Lung (tissue), 11 donors: ENCODE measurements at regions not wholly inside any gene's neighbourhood (a gene's known extent, or its start where the extent isn't known, plus 50 kb on each side); places are given as distances from the start of the nearest gene placed in this dataset.
A peak's percentile ranks its signal among the peaks of the same experiment; 100 is the strongest.

Source experiments
- ATAC-seq: fragments of 200-7000 bp; cut with Tn5 transposase; one replicate; pipeline ENCODE4 v1.9.1; 2020; ENCODE audit warnings: moderate number of reproducible peaks; ENCODE audit not compliant: insufficient read depth, low FRiP score
- DNase-seq, 3 donors: peaks; one replicate each; pipeline ENCODE4 v3.0.0-alpha.2; 2013 to 2017
- H3K27ac ChIP-seq, 2 donors: one replicate each; pipeline ENCODE4 v1.5.1; 2013; ENCODE audit warnings: mild to moderate bottlenecking in 2 of 2, moderate library complexity in 2 of 2, control low read depth in 1 of 2, inconsistent platforms in 1 of 2, low read depth in 1 of 2, low read length in 1 of 2
- H3K27me3 ChIP-seq, 3 donors: one replicate each; pipeline ENCODE4 v1.5.1; 2013; ENCODE audit warnings: low read length in 2 of 3; ENCODE audit not compliant: control insufficient read depth in 3 of 3, insufficient read depth in 3 of 3
- H3K36me3 ChIP-seq, 4 donors: one replicate each; pipeline ENCODE4 v1.5.1; 2013; ENCODE audit warnings: low read length in 4 of 4, mild to moderate bottlenecking in 1 of 4, moderate library complexity in 1 of 4; ENCODE audit not compliant: control insufficient read depth in 4 of 4, insufficient read depth in 4 of 4
- H3K4me1 ChIP-seq, 5 donors: one replicate each; pipeline ENCODE4 v1.5.1; 2013; ENCODE audit warnings: low read length in 5 of 5, mild to moderate bottlenecking in 2 of 5, moderate library complexity in 1 of 5; ENCODE audit not compliant: control insufficient read depth in 5 of 5, insufficient read depth in 5 of 5
- H3K4me3 ChIP-seq: one replicate; pipeline ENCODE4 v1.5.1; 2013; ENCODE audit warnings: mild to moderate bottlenecking, control low read depth, moderate library complexity
- H3K9ac ChIP-seq, 2 donors: one replicate each; pipeline ENCODE4 v1.5.1; 2013; ENCODE audit warnings: low read length in 2 of 2, control low read depth in 1 of 2; ENCODE audit not compliant: insufficient read depth in 1 of 2
- H3K9me3 ChIP-seq, 4 donors: one replicate each; pipeline ENCODE4 v1.5.1; 2013; ENCODE audit warnings: low read length in 3 of 4, mild to moderate bottlenecking in 1 of 4, moderate library complexity in 1 of 4; ENCODE audit not compliant: control insufficient read depth in 4 of 4, insufficient read depth in 3 of 4
- CTCF ChIP-seq: IDR thresholded peaks from 2 replicates; pipeline ENCODE4 v1.5.1; 2012; ENCODE audit warnings: mild to moderate bottlenecking; ENCODE audit errors: control extremely low read depth, extremely low read depth
- WGBS, 2 donors: extraction: QIAGEN DNeasy Blood & Tissue Kit; methylation state at CpG; one replicate each; pipeline ENCODE4 v1.1.7; 2013; 5-methylcytosine and 5-hydroxymethylcytosine counted together
- donor health status: control.
- donor health status: control.
- donor health status: Bipolar disorder and iron deficiency.
- donor health status: healthy.
- donor health status: DM: yes; HTN: yes; CAD: no.

GRCh38 chr14:79938185-79938584, 273.1 kb downstream of the DIO2 start:
- no peak overlapping the region for H3K9ac ChIP-seq
- H3K27me3 ChIP-seq, result no peaks in the 10 kb centered on the region
- no peak overlapping the region for H3K27ac ChIP-seq
- H3K4me3 ChIP-seq, result no peak overlapping the region
- H3K4me1 ChIP-seq, result peaks cover 0 to 8% (median 0%) of the 10 kb centered on the region in 5 donors
- no peaks in the 10 kb centered on the region for H3K9me3 ChIP-seq
- no peaks in the 10 kb centered on the region for H3K36me3 ChIP-seq
- ATAC-seq (no peak), DNase-seq (no peak)
- WGBS, 2 donors, result 79 to 81% methylated on average over 3 of the region's 3 CpGs
- TF ChIP-seq CTCF, result no peak

GRCh38 chr14:79937433-79937832, 273.9 kb downstream of the DIO2 start:
- TF ChIP-seq CTCF, result no peak
- no peak overlapping the region for H3K9ac ChIP-seq
- H3K4me1 ChIP-seq, result peaks cover 0 to 8% (median 0%) of the 10 kb centered on the region in 5 donors
- no peaks in the 10 kb centered on the region for H3K27me3 ChIP-seq
- H3K36me3 ChIP-seq, result no peaks in the 10 kb centered on the region
- no peaks in the 10 kb centered on the region for H3K9me3 ChIP-seq
- H3K27ac ChIP-seq, result no peak overlapping the region
- DNase-seq (no peak), ATAC-seq (no peak)
- no peak overlapping the region for H3K4me3 ChIP-seq

- no peaks in the 10 kb centered on the region for H3K27me3 ChIP-seq
- H3K4me1 ChIP-seq, result no peaks in the 10 kb centered on the region
- no peak for ATAC-seq
- 49 to 53% methylated on average over 2 of the region's 2 CpGs for WGBS, 2 donors
- no peak overlapping the region for H3K27ac ChIP-seq
- H3K9ac ChIP-seq, result no peak overlapping the region
- peaks cover 0 to 4% (median 0%) of the 10 kb centered on the region in 4 donors for H3K9me3 ChIP-seq
- H3K4me3 ChIP-seq, result no peak overlapping the region
- TF ChIP-seq CTCF, result no peak
- peak in 2 of 3 donors; percentile 29 to 74 for DNase-seq
- H3K36me3 ChIP-seq, result no peaks in the 10 kb centered on the region
Observed at GRCh38 chr14:79924551-79924950, 286.8 kb downstream of the DIO2 start.

GRCh38 chr14:79920180-79920692, 291.1 kb downstream of the DIO2 start:
- H3K36me3 ChIP-seq, result no peaks in the 10 kb centered on the region
- no peak overlapping the region for H3K27ac ChIP-seq
- H3K9me3 ChIP-seq, result no peaks in the 10 kb centered on the region
- no peak overlapping the region for H3K4me3 ChIP-seq
- no peak for ATAC-seq
- 81 to 82% methylated on average over 7 of the region's 7 CpGs for WGBS, 2 donors
- DNase-seq, result no peak
- H3K9ac ChIP-seq, result no peak overlapping the region
- no peaks in the 10 kb centered on the region for H3K4me1 ChIP-seq
- no peaks in the 10 kb centered on the region for H3K27me3 ChIP-seq
- no peak for TF ChIP-seq CTCF
